HG03558 (cell line): ENCODE measurements at regions not wholly inside any gene's neighbourhood (a gene's known extent, or its start where the extent isn't known, plus 50 kb on each side); places are given as distances from the start of the nearest gene placed in this dataset.

Experiments used
- ATAC-seq: cut with Tn5 transposase; IDR thresholded peaks from one replicate; pipeline ENCODE4 v1.9.1; 2021; ENCODE audit warnings: moderate number of reproducible peaks; ENCODE audit not compliant: unreplicated experiment; ENCODE audit errors: extremely low read depth

DNA sequence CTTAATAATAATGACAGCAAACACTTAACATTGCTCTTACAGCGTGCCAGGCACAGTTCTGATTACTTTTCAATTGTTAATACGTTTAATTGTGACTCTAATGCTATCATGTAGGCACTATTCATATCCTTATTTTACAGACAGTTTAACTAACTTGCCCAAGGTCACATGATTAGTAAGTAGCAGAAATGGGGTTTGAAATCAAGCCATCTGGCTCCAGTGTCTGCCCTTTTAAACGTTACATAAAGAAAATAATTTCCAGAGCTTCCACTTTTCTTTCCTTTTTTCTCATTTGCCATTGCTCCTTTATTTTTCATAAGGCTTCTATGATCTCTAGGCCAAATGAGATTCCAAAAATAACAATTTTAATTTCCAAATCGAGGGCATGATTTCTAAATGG lies 50.6 kb upstream of the IKZF2 start:
- ATAC-seq: no peak

DNA sequence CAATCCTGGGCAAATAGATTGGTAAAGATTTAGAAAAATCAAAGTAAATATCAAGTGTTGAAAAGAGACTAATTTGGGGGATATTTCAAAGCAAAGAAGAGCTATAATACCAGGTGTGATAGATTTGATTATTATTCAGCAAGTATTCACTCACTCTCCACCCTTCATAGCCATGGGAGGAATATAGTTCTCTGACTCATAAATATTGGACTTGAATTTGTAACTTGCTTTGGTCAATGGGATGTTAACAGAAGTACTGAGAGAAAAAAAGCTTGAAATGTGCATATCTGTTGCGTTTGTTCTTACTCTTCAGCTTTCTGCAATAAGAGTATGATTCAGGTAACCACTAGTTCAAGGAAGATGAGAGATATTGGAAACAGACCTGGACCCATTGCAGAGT lies 54.5 kb upstream of the IKZF2 start:
- no peak for ATAC-seq

DNA sequence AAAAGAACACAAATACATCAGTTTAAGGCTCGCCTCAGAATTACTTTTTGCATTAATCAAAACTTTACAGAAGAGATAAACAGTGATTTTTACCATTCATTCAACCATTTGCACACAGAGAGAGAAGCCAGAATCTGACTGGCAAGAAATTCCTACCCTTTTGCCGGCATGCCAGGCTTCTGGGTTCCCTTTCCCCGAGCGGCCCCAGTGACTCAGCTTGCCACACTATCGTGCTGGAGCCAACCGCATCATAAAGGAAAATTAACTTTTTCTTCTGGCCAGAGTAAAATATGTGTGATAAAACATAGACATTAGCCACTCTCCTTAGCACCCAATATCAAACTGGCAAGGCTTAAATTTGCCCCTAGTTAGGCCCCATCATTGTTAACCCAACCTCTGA lies 61.8 kb upstream of the IKZF2 start:
- no peak for ATAC-seq

DNA sequence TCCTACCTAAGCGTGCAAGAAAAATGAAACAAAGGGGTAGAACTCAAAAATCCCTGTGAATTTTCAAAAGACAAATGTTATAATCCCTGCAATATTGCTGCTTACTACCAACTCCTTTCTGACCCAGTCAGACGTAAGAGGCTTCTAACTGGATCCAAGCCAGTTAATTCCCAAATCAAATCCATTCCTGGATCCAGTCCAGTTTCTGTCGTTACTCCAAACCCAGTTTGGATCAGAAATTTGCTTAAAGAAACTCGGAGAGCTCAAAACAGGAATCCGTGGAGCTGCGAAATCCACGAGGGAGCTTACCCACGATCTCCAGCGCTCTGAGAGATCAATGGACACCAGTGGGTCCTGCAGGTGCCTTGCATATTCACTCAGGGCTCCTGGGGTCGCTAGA lies 62.8 kb upstream of the IKZF2 start:
- no peak for ATAC-seq

DNA sequence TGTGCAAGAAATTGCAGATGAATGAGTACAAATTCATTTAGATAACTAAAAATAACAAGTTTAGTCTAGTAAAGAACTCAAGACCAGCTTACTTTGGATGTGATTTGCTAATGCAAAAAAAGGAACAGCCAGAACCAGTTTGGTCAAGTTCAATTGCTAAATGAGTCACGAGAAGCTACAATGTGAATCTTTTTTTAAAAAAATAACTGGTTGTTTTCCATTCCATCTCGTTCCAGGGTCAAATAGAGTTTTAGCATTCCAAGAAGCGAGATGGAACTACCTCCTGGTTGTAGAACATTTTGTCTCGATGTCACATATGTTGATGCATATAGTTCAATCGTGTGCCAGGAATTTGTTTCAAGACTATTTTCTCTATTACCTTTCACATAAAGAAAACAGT lies 65.0 kb upstream of the IKZF2 start:
- no peak for ATAC-seq

DNA sequence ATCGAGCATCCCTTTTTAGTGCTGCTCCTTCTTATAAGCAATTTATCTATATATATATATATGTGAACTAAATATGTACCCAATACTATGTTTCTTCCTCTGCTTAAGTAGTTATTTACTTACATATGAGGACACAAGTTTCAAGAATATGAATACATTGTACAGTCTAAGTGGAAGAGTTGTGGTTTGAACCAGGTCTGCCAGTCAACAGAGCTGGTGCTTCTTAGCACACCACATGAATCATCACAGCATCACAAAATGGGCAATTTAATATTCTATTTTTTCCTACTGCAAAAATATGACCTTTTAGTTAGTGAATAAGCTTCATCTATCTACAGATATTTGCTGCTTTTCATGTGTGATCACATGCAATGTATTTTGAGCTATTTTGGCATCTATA lies 64.4 kb upstream of the SPAG16 start:
- no peak for ATAC-seq

DNA sequence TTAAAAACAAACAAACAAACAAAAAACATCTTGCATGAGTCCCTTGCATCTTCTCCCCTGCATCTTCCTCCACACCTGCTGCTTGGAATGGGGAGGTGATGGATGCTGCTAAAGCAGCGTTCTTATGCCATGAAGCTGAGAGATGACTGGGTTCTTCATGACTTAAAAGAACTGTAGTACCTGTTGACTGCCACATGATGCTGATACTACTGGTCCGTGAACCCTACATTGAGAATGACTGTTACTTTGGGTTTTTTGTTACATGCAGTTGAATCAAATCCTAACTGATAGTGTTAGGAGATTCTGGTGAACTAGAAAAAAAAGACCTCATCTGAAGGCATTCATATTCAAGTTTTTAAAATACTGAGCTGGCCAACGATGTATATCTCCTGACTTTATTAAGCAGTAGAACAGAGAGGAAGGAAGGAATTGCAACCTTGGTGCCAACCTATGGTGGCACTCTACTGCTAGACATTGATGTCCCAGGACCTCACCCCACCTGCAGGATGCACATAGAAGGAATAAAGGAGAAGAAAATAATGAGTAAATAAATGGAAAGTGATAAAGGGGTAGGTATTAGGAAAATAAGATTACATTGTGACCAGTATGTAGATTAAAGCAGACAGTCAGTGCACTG lies 63.2 kb upstream of the SPAG16 start:
- ATAC-seq: no peak

DNA sequence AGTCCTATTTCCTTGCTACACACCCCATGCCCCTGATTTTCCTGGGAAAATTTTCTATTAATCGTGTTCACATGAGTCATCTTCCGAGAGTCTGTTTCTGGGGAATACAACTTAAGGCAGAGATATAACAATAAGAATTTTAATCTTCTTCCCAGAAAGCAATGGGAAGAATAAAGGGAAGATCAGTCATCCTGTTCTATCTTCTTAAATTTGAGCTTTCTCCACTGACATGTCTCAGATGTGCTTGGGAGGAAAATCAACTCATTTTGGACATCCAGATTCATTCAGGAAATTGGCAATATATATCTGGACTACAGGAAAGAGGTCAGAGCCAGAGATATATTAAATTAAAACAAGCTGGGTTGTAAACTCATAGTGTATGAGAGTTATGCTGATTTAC lies 62.3 kb upstream of the SPAG16 start:
- ATAC-seq: no peak

DNA sequence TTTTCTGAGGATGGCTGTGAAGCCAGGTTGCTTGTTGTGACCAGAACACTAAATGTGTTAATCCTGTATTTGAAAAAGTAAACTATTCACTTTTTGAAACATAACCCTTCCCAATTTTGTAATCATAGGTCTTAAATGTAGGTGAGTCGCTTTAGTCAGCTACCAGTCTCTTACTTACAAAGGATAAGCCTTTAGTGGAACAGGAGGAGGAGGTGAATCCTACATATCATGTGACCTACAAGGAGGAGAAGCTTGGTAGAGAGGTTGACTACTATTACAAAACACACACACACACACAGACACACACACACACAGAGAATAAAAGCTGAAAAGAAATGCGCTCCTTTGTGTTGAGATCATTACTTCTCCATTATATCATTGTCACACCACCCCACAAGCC lies 59.9 kb upstream of the SPAG16 start:
- no peak for ATAC-seq

DNA sequence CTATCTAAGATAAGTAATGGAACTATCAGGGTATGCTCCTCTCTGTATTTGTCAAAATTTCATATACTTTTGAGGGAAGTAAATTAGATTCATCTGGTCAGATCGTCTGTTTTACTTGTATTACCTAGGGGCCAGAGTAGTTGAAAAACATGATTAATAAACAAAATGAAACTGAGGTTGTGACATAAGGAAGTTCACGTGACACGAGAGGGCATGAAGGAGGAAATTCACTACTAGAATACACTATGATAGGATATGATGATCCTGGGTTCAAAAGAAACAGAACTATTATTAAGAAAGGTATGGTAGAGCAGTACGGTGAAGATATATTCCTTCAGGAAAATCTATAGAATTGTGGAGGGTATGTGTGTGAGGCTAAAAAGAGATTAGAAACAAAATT lies 58.4 kb upstream of the SPAG16 start:
- no peak for ATAC-seq

DNA sequence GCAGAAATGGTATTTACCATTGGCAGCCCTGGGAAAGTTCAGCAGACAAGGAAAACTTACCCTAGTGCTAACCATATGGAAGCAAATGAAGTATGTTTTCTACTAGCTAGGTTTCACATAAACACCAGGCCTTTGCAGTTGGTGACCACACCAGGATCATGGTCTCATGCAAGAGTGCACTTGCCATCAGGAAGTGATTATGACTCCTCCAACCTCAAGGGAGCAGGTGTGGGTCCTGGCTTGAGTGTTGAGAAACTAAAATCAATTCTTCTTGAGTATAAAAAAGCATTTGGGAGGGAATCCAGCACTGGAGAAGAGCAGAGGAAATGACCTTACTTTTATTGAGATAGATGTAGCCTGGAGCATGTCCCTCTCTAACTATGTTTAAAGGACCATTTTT lies 56.8 kb upstream of the SPAG16 start:
- ATAC-seq: peak; percentile 93

DNA sequence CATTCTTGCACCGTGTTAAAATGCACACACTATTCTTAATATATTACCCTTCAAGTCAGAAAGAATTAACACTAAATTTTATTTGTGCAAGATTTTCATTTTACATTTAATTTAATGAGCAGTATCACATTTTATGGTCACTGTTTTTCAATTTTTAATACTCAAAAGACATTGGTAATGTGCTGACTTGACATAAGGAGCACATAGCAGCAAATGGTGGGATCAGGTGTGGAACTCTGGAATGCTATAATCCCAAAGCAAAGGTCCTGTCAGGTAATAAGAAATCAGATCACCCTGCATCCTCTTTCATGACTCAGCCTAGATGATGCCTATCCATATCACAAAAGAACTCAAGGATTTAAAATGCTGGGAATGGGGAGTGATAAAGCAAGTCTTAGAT lies 55.6 kb upstream of the SPAG16 start:
- no peak for ATAC-seq

DNA sequence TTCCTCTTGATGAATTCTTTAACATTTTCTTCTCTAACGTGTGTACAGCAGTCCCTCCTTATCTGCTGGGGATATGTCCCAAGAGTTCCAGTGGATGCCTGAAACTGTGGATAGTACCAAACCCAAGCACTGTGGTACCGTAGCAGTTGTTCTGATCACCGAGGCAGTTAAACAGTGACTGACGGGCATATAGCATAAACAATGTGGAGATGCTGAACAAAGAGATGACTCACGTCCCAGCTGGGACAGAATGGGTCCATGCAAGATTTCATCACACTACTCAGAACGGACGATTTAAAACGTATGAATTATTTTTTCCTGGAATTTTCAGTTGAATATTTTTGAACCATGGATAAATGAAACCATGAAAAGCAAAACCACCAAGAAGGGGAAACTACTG lies 54.5 kb upstream of the SPAG16 start:
- ATAC-seq: no peak

DNA sequence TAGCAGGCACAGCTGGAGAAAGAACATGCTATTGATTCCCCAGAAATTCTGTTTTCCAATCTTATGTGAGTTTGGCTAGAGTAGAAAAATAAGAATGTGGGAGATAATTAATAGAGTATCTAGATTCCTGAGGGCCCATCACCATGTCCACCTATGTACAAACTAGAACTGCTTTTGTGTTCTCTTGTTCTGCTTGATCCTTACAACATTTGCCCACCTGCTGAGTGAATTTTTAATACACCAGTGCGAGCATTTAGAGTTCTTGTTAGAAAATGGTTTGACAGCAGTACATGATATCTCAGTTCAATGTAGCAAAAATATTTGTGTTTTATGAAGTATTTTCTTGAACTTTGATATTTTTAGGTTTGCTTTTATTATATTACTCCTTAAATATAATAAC lies 52.3 kb upstream of the SPAG16 start:
- ATAC-seq: no peak

DNA sequence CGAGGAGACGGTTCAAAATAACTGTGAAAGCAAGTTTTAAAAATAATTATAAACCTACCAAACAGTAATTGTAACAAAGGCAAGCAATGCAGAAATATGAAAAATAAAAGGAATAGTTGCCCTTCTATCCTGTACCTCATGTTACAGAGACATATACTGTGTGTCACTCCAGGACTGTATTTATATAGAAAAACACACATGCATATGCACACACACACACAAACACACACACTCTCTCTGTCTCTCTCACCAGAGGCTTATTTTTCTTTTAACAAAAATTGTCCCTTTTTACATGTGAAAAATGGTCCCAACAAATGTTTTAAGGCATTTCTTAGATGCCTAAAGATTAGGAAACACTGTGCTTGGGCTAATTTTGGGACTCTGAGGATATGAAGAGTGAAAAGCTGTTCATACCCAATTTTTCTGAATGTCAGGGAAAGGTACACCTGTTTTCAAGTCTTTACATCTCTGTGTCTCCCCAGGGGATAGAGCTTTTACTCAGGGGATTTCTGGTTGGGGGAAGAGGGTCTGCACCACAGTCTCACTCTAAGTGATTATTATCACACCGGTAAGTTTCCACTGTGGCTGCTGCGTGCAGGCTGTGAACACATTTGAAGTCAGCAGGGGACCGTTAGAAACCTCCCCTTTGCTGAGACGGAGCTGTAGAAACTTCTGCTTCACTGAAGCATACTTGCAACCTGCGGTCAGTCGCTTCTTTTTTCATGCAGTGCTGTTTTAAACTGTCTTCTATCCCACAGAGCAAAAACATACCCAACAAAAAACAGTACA lies 51.4 kb upstream of the SPAG16 start:
- peak; percentile 88 for ATAC-seq

DNA sequence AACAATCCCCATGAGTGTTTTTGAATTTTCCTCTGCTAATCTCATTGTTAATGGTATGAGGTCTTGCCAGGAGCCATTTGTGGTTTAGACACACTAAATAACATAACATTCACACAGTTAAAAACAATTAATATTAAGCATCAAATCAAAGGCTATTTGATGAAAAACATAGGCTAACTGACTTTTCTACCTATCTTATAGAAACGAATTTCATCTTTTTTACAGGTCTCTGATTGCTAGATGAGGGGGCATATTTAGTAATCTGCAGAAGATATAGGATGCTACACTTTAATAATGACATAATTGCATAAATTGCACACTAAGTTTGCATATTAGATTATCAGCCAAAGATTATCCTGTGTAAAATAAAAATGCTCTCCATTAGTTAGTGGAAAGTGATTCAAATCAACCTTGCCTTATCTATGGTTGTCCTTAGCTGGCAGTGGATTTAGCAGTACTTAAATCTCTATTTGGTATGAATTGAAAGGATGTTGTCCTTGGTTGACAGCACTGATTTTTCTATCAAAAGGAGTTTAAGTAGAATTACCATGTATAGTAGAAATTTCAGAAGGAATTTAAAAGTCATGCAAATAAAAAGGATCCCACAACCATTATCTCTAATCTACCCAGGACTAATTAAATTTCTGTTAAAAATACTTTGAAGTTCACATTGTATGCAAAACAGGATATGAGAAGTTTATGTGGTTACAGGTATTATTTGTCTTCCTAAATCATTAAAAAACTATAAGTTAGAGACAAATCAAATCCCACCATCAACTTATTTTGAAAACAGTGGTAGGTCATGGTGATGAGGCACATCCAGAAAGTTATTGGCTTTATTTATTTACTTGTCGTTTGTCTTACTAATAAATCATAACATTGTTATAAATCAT lies 50.6 kb upstream of the SPAG16 start:
- no peak for ATAC-seq
